IMR-90 (cell line): ENCODE measurements at regions not wholly inside any gene's neighbourhood (a gene's known extent, or its start where the extent isn't known, plus 50 kb on each side); places are given as distances from the start of the nearest gene placed in this dataset.

Experiments
- ATAC-seq: fragments of 200-7000 bp; cut with Tn5 transposase; 2 replicates; pipeline ENCODE4 v1.9.1; 2020; ENCODE audit warnings: low read depth, mild to moderate bottlenecking, moderate library complexity
- BruUV-seq: library from RNA; stranded (reverse); fragments of 400-500 nt; replicated peaks from 2 replicates; lab custom pipeline; 2021; lab: Mats Ljungman, UMichigan
- CTCF ChIA-PET: fragments of 300-600 bp; formaldehyde crosslinking; extraction: SDS; loops from one replicate; lab custom pipeline; 2021; ENCODE audit warnings: antibody characterized with exemption; lab: Yijun Ruan, JAX
- POLR2A ChIA-PET: fragments of 300-600 bp; sonication (Branson Sonifier 250); formaldehyde crosslinking; loops from one replicate; lab custom pipeline; 2022; ENCODE audit warnings: antibody characterized with exemption; ENCODE audit not compliant: unreplicated experiment; lab: Charles Lee
- DNase-seq: peaks from one replicate; pipeline ENCODE4 v3.0.0; 2013
- H2AFZ ChIP-seq: replicated peaks from 2 replicates; pipeline ENCODE3; 2013; ENCODE audit warnings: low read length, mild to moderate bottlenecking; ENCODE audit not compliant: poor library complexity
- H2AK5ac ChIP-seq: 2 replicates; pipeline ENCODE4 v1.6.1; 2013; ENCODE audit warnings: low read depth, low read length, inconsistent platforms
- H2AK9ac ChIP-seq: replicated peaks from 2 replicates; pipeline ENCODE3; 2013; ENCODE audit warnings: mild to moderate bottlenecking, low read depth, low read length, moderate library complexity; ENCODE audit not compliant: poor library complexity
- H2BK120ac ChIP-seq: 2 replicates; pipeline ENCODE4 v1.6.1; 2013; ENCODE audit warnings: low read depth, low read length, inconsistent platforms
- H2BK15ac ChIP-seq: 3 replicates; pipeline ENCODE4 v1.6.1; 2013; ENCODE audit warnings: low read depth, low read length, inconsistent platforms
- H2BK20ac ChIP-seq: 2 replicates; pipeline ENCODE4 v1.6.1; 2013; ENCODE audit warnings: low read depth, mild to moderate bottlenecking, inconsistent platforms, low read length, moderate library complexity
- H2BK5ac ChIP-seq: 2 replicates; pipeline ENCODE4 v1.6.1; 2013; ENCODE audit warnings: mild to moderate bottlenecking, low read depth, low read length, inconsistent platforms; ENCODE audit not compliant: poor library complexity, severe bottlenecking
- H3K14ac ChIP-seq: replicated peaks from 2 replicates; pipeline ENCODE4 v1.6.1; 2013; ENCODE audit warnings: low read depth, low read length, inconsistent platforms
- H3K18ac ChIP-seq: 2 replicates; pipeline ENCODE4 v1.6.1; 2013; ENCODE audit warnings: low read depth, low read length, control low read depth
- H3K23ac ChIP-seq: 2 replicates; pipeline ENCODE4 v1.6.1; 2013; ENCODE audit warnings: low read depth, low read length, inconsistent platforms
- H3K27ac ChIP-seq: 2 replicates; pipeline ENCODE4 v1.5.1; 2013; ENCODE audit warnings: mild to moderate bottlenecking, control low read depth, low read length; ENCODE audit not compliant: insufficient read depth
- H3K27me3 ChIP-seq: 2 replicates; pipeline ENCODE4 v1.6.1; 2013; ENCODE audit warnings: low read length; ENCODE audit not compliant: control insufficient read depth, insufficient read depth
- H3K36me3 ChIP-seq: 2 replicates; pipeline ENCODE4 v1.6.1; 2013; ENCODE audit warnings: low read length, mixed read lengths; ENCODE audit not compliant: control insufficient read depth, insufficient read depth
- H3K4ac ChIP-seq: 2 replicates; pipeline ENCODE4 v1.6.1; 2013; ENCODE audit warnings: low read depth, low read length, inconsistent platforms
- H3K4me1 ChIP-seq: 2 replicates; pipeline ENCODE4 v1.6.1; 2013; ENCODE audit warnings: low read length, mixed read lengths; ENCODE audit not compliant: control insufficient read depth, insufficient read depth
- H3K4me2 ChIP-seq: 2 replicates; pipeline ENCODE4 v1.6.1; 2013; ENCODE audit warnings: low read depth, mild to moderate bottlenecking, control low read depth, low read length, moderate library complexity
- H3K4me3 ChIP-seq: 2 replicates; pipeline ENCODE4 v1.5.1; 2013; ENCODE audit warnings: low read depth, mild to moderate bottlenecking, control low read depth, low read length, moderate library complexity; ENCODE audit not compliant: insufficient read depth
- H3K56ac ChIP-seq: 2 replicates; pipeline ENCODE4 v1.6.1; 2013; ENCODE audit warnings: low read length, inconsistent platforms; ENCODE audit not compliant: insufficient read depth; ENCODE audit errors: extremely low read depth
- H3K79me1 ChIP-seq, 2 experiments: 2 replicates each; pipeline ENCODE4 v1.6.1; 2013; ENCODE audit warnings: low read length in 2 of 2, inconsistent platforms in 1 of 2, low read depth in 1 of 2
- H3K9ac ChIP-seq: 2 replicates; pipeline ENCODE4 v1.6.1; 2013; ENCODE audit warnings: low read depth, low read length, control low read depth
- H3K9me1 ChIP-seq: 2 replicates; pipeline ENCODE4 v1.6.1; 2013; ENCODE audit warnings: low read length, inconsistent platforms; ENCODE audit not compliant: insufficient read depth
- H3K9me3 ChIP-seq: 2 replicates; pipeline ENCODE4 v1.6.1; 2013; ENCODE audit warnings: low read length; ENCODE audit not compliant: control insufficient read depth, insufficient read depth
- H4K20me1 ChIP-seq: 2 replicates; pipeline ENCODE4 v1.6.1; 2013; ENCODE audit warnings: low read length, inconsistent platforms; ENCODE audit not compliant: insufficient read depth
- H4K5ac ChIP-seq: 2 replicates; pipeline ENCODE4 v1.6.1; 2013; ENCODE audit warnings: mild to moderate bottlenecking, low read depth, low read length, control low read depth
- H4K8ac ChIP-seq, 2 experiments: 2 replicates each; pipeline ENCODE4 v1.6.1; 2013; ENCODE audit warnings: low read depth in 2 of 2, low read length in 2 of 2, control low read depth in 1 of 2, inconsistent platforms in 1 of 2
- H4K91ac ChIP-seq: 2 replicates; pipeline ENCODE4 v1.6.1; 2013; ENCODE audit warnings: low read depth, low read length, inconsistent platforms; ENCODE audit not compliant: insufficient read depth
- BHLHE40 ChIP-seq: fragments of 150-350 bp; IDR thresholded peaks from 2 replicates; pipeline ENCODE4 v1.6.1; 2016; ENCODE audit warnings: mild to moderate bottlenecking, low read depth, low read length
- CEBPB ChIP-seq: IDR thresholded peaks from 2 replicates; pipeline ENCODE4 v1.6.1; 2012; ENCODE audit warnings: low read depth, low read length, improper control_type of control experiment
- CHD1 ChIP-seq: IDR thresholded peaks from 2 replicates; pipeline ENCODE4 v1.6.1; 2012; ENCODE audit warnings: low read depth, low read length, improper control_type of control experiment
- CTCF ChIP-seq: conservative IDR thresholded peaks from 2 replicates; pipeline ENCODE4 v1.5.1; 2012; ENCODE audit warnings: mild to moderate bottlenecking, low read depth, low read length, improper control_type of control experiment
- ELK1 ChIP-seq: fragments of 150-350 bp; IDR thresholded peaks from 2 replicates; pipeline ENCODE4 v1.6.1; 2016; ENCODE audit warnings: low read depth, mild to moderate bottlenecking, low read length, moderate library complexity, borderline replicate concordance
- FOS ChIP-seq: fragments of 150-350 bp; IDR thresholded peaks from 2 replicates; pipeline ENCODE4 v1.6.1; 2016; ENCODE audit warnings: low read depth, low read length
- MAFK ChIP-seq: IDR thresholded peaks from 2 replicates; pipeline ENCODE4 v1.6.1; 2012; ENCODE audit warnings: low read depth, low read length, improper control_type of control experiment
- MAZ ChIP-seq: IDR thresholded peaks from 2 replicates; pipeline ENCODE4 v1.6.1; 2012; ENCODE audit warnings: low read depth, mild to moderate bottlenecking, low read length, improper control_type of control experiment, moderate library complexity, borderline replicate concordance
- MXI1 ChIP-seq: IDR thresholded peaks from 2 replicates; pipeline ENCODE4 v1.6.1; 2012; ENCODE audit warnings: low read depth, mild to moderate bottlenecking, low read length, moderate library complexity, borderline replicate concordance
- NFE2L2 ChIP-seq: fragments of 150-350 bp; IDR thresholded peaks from 2 replicates; pipeline ENCODE4 v1.6.1; 2016; ENCODE audit warnings: low read depth, mild to moderate bottlenecking, low read length
- POLR2A ChIP-seq: IDR thresholded peaks from 2 replicates; pipeline ENCODE4 v1.6.1; 2012; ENCODE audit warnings: mild to moderate bottlenecking, low read depth, low read length
- RAD21 ChIP-seq: IDR thresholded peaks from 2 replicates; pipeline ENCODE4 v1.6.1; 2012; ENCODE audit warnings: low read length, improper control_type of control experiment
- RCOR1 ChIP-seq: IDR thresholded peaks from 2 replicates; pipeline ENCODE4 v1.6.1; 2012; ENCODE audit warnings: mild to moderate bottlenecking, low read length, improper control_type of control experiment; ENCODE audit not compliant: insufficient replicate concordance
- RFX5 ChIP-seq: IDR thresholded peaks from 2 replicates; pipeline ENCODE4 v1.8.0; 2012; ENCODE audit warnings: low read depth, mild to moderate bottlenecking, low read length, moderate library complexity
- SMC3 ChIP-seq: fragments of 150-350 bp; IDR thresholded peaks from 2 replicates; pipeline ENCODE4 v1.6.1; 2016; ENCODE audit warnings: low read depth, mild to moderate bottlenecking, antibody characterized with exemption, low read length, moderate library complexity
- USF2 ChIP-seq: fragments of 150-350 bp; IDR thresholded peaks from 2 replicates; pipeline ENCODE4 v1.6.1; 2017; ENCODE audit warnings: mild to moderate bottlenecking, antibody characterized with exemption, low read length, low read depth
- WGBS, 2 experiments: methylation state at CpG; one replicate each; pipeline versions ENCODE4 v1.1.5 to v1.1.7; 2013; ENCODE audit warnings: missing lambda C conversion rate in 2 of 2; ENCODE audit not compliant: insufficient read length in 1 of 2; ENCODE audit errors: extremely low coverage in 2 of 2; 5-methylcytosine and 5-hydroxymethylcytosine counted together
- dilution Hi-C: fragments of 300-500 bp; cut with HindIII; formaldehyde crosslinking; loops from one replicate; pipeline ENCODE4 v1.14.3; 2018; ENCODE audit warnings: low sequenced_read_pairs; ENCODE audit not compliant: unreplicated experiment
- in situ Hi-C: fragments of 300-500 bp; cut with MboI; formaldehyde crosslinking; loops from 3 replicates; pipeline ENCODE4 v1.14.3; 2019; ENCODE audit warnings: low sequenced_read_pairs, inconsistent platforms, mixed read lengths
- intact Hi-C: fragments of 100-400 bp; cut with micrococcal nuclease; formaldehyde crosslinking; loops from 2 replicates; pipeline ENCODE4 v1.10.0; 2022

- Histone ChIP-seq H4K5ac (no peak overlapping the region), H4K8ac (no peak overlapping the region), H3K18ac (no peak overlapping the region), H3K4me1 (peaks cover 4% of the 10 kb centered on the region), H3K4ac (no peak overlapping the region), H3K27ac (no peak overlapping the region), H3K79me1 (no peaks in the 10 kb centered on the region), H3K9ac (no peak overlapping the region), H2AFZ (no peak overlapping the region), H3K27me3 (no peaks in the 10 kb centered on the region), H3K9me3 (no peaks in the 10 kb centered on the region), H3K4me2 (no peak overlapping the region), H3K9me1 (no peaks in the 10 kb centered on the region), H2AK9ac (no peak overlapping the region), H3K23ac (no peak overlapping the region), H2BK120ac (no peak overlapping the region), H2BK20ac (no peak overlapping the region), H3K56ac (no peak overlapping the region), H3K36me3 (no peaks in the 10 kb centered on the region), H2BK5ac (no peak overlapping the region), H2BK15ac (no peak overlapping the region; the same call in 2 of the 3 replicates), H4K20me1 (no peaks in the 10 kb centered on the region), H2AK5ac (no peak overlapping the region), H3K14ac (no peak overlapping the region), H4K91ac (no peak overlapping the region), H3K4me3 (no peak overlapping the region)
- no CpG with 5 or more reads among the region's 3 CpGs for WGBS, 2 experiments
- BruUV-seq: no TSS peak
- DNase-seq: no peak
- in situ Hi-C loops (no loop called here), intact Hi-C loops (no loop called here), dilution Hi-C loops (no loop called here)
- no peak for ATAC-seq
- ChIA-PET POLR2A (no interaction called here), CTCF (no interaction called here)
- TF ChIP-seq MAFK (no peak), CHD1 (no peak), SMC3 (no peak), RAD21 (no peak), MXI1 (no peak), CEBPB (no peak), RCOR1 (no peak), FOS (no peak), RFX5 (no peak), CTCF (no peak), ELK1 (no peak), MAZ (no peak), BHLHE40 (no peak), POLR2A (no peak), USF2 (no peak), NFE2L2 (no peak)
Observed at GRCh38 chr11:23315286-23315685, 455.0 kb upstream of the CCDC179 start.
